ENCODE measurements at regions not wholly inside any gene's neighbourhood (a gene's known extent, or its start where the extent isn't known, plus 50 kb on each side); places are given as distances from the start of the nearest gene placed in this dataset.

- H3K27ac ChIP-seq = no peak overlapping the region
- TF ChIP-seq CTCF (IDR thresholded peaks at IDR 0.05) = no peak
- no peak for ATAC-seq (ENCODE audit: insufficient number of reproducible peaks, low FRiP score, low read depth)
These were observed 221.3 kb downstream of the TOMM20 start for GRCh38 chr1:234907208-234907939.

DNA sequence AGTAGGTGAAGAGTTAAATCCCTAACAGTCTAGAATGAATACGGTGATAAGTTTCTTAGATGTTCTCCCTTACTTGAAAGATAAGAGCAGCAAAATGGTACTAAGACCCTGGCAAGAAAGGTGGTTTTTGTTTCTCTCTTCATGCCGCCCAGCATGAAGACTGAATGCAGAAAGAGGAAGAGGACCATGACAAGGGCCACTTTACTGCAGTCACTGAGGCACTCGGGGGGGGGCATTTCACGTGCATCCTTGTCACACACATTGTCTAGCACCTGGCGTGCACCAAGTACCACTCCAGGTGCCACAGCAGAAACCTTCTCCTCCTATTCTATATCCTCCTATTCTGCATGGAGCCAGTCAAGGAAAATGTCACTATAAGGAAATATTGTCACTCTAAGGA, 222.0 kb downstream of the TOMM20 start:
- Histone ChIP-seq H3K27me3 (replicated peaks; ENCODE audit: insufficient read depth) (no peaks in the 10 kb centered on the region), H3K36me3 (no peaks in the 10 kb centered on the region), H3K9me3 (no peaks in the 10 kb centered on the region), H3K27ac (no peak overlapping the region), H3K4me1 (ENCODE audit: control insufficient read depth in 1 of 2, low read depth in 2 of 2) (peaks cover under 1 to 7% of the 10 kb centered on the region in 2 donors), H3K4me3 (no peak overlapping the region)
- TF ChIP-seq CTCF (IDR thresholded peaks at IDR 0.05) = no peak
- ATAC-seq (ENCODE audit: insufficient number of reproducible peaks, low FRiP score, low read depth) (no peak), DNase-seq (ENCODE audit: low spot score) (no peak)

More at GRCh38 chr1:234907208-234907939, 221.3 kb downstream of the TOMM20 start:
- DNase-seq (ENCODE audit: low spot score) = no peak
- H3K9me3 ChIP-seq = no peaks in the 10 kb centered on the region
- H3K4me3 ChIP-seq = no peak overlapping the region
- no peaks in the 10 kb centered on the region for H3K27me3 ChIP-seq (replicated peaks; ENCODE audit: insufficient read depth)
- peaks cover 8 to 14% of the 10 kb centered on the region in 2 donors for H3K4me1 ChIP-seq (ENCODE audit: control insufficient read depth in 1 of 2, low read depth in 2 of 2)
- no peaks in the 10 kb centered on the region for H3K36me3 ChIP-seq

DNA sequence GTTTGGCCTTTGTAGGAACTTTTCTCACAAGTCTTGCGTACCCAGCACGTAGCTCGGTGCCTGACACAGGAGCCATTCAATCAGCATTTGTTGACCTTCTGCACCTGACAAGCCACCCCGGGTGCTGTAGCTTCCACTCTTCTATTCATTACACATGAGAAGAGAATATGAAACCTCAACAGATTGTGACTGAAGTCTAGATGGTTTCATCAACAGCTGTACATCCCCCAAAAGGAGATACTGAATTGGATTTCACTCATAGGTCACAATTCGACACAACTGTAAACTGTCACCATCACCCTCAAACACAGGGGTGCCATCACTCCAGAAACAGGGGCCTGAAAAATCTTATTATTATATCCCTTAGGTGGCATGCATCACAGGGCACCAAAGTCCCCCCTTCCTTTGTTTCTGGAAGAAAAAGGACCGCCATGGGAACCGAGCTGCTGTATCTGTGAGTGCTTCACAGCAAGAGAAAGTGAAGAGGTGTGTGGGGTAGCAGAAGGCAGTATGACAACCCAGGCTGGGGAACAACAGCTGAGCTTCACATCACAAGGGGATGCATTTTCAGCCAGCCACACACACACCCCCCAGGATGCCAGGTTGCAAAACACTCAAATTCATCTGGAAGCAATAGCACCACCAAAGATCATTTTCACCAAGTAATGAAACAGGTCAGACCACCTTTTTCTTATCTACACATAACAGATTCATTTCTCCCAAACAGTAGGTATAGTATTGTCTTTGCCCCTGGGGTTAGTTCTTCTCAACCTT, 225.7 kb downstream of the TOMM20 start:
- Histone ChIP-seq H3K27ac (no peak overlapping the region), H3K36me3 (no peaks in the 10 kb centered on the region), H3K9me3 (no peaks in the 10 kb centered on the region), H3K4me3 (no peak overlapping the region), H3K4me1 (ENCODE audit: control insufficient read depth in 1 of 2, low read depth in 2 of 2) (peaks cover 0 to 14% of the 10 kb centered on the region in 2 donors), H3K27me3 (replicated peaks; ENCODE audit: insufficient read depth) (no peaks in the 10 kb centered on the region)
- ATAC-seq (ENCODE audit: insufficient number of reproducible peaks, low FRiP score, low read depth) = no peak
- DNase-seq (ENCODE audit: low spot score) = no peak
- TF ChIP-seq CTCF (IDR thresholded peaks at IDR 0.05) = no peak

- DNase-seq (ENCODE audit: low spot score) (no peak), ATAC-seq (ENCODE audit: insufficient number of reproducible peaks, low FRiP score, low read depth) (no peak)
- H3K36me3 ChIP-seq = no peaks in the 10 kb centered on the region
- no peaks in the 10 kb centered on the region for H3K27me3 ChIP-seq (replicated peaks; ENCODE audit: insufficient read depth)
- no peaks in the 10 kb centered on the region for H3K9me3 ChIP-seq
- H3K4me1 ChIP-seq (ENCODE audit: control insufficient read depth in 1 of 2, low read depth in 2 of 2) = peaks cover 0 to 14% of the 10 kb centered on the region in 2 donors
- no peak for TF ChIP-seq CTCF (IDR thresholded peaks at IDR 0.05)
- H3K27ac ChIP-seq = no peak overlapping the region
- H3K4me3 ChIP-seq = no peak overlapping the region
These were observed 227.1 kb downstream of the TOMM20 start for GRCh38 chr1:234901491-234902049.

- TF ChIP-seq CTCF (IDR thresholded peaks at IDR 0.05) = no peak
- ATAC-seq (ENCODE audit: insufficient number of reproducible peaks, low FRiP score, low read depth) = no peak
- DNase-seq (ENCODE audit: low spot score) = no peak
These were observed 228.0 kb downstream of the TOMM20 start for GRCh38 chr1:234900595-234900994.

More at GRCh38 chr1:234900595-234900994, 228.0 kb downstream of the TOMM20 start:
- no peaks in the 10 kb centered on the region for H3K9me3 ChIP-seq
- no peak overlapping the region for H3K27ac ChIP-seq
- peaks cover 0 to 14% of the 10 kb centered on the region in 2 donors for H3K4me1 ChIP-seq (ENCODE audit: control insufficient read depth in 1 of 2, low read depth in 2 of 2)
- H3K27me3 ChIP-seq (replicated peaks; ENCODE audit: insufficient read depth) = no peaks in the 10 kb centered on the region
- no peaks in the 10 kb centered on the region for H3K36me3 ChIP-seq
- no peak overlapping the region for H3K4me3 ChIP-seq

Data from thoracic aorta (tissue), 2 donors.